Keratinocyte (primary cell): ENCODE measurements at regions not wholly inside any gene's neighbourhood (a gene's known extent, or its start where the extent isn't known, plus 50 kb on each side); places are given as distances from the start of the nearest gene placed in this dataset.
A peak's percentile ranks its signal among the peaks of the same experiment; 100 is the strongest.

ENCODE experiments used
- DNase-seq: peaks from one replicate; pipeline ENCODE4 v3.0.0-alpha.2; 2011; ENCODE audit warnings: low read depth, missing footprints, low spot score
- FAIRE-seq: peaks from 2 replicates; lab custom pipeline; 2011; peaks lifted over from hg19 to GRCh38; lab: Jason Lieb, UNC
- H2AFZ ChIP-seq: 2 replicates; pipeline ENCODE4 v1.6.0; 2012; ENCODE audit warnings: low read length, control low read depth, inconsistent platforms; ENCODE audit not compliant: control insufficient read depth
- H3K27ac ChIP-seq: 2 replicates; pipeline ENCODE4 v1.5.1; 2011; ENCODE audit warnings: low read length; ENCODE audit not compliant: control insufficient read depth, insufficient read depth
- H3K27me3 ChIP-seq: 3 replicates; pipeline ENCODE4 v1.6.0; 2011; ENCODE audit warnings: low read length; ENCODE audit not compliant: control insufficient read depth, insufficient read depth; ENCODE audit errors: extremely low read depth
- H3K36me3 ChIP-seq, 2 experiments: 2 replicates in 1 of 2; 3 replicates in 1 of 2; pipeline ENCODE4 v1.5.1; 2011; ENCODE audit warnings: low read length in 2 of 2, mild to moderate bottlenecking in 1 of 2; ENCODE audit not compliant: control insufficient read depth in 2 of 2, insufficient read depth in 2 of 2; ENCODE audit errors: extremely low read depth in 1 of 2
- H3K4me1 ChIP-seq: 3 replicates; pipeline ENCODE4 v1.5.1; 2011; ENCODE audit warnings: low read length; ENCODE audit not compliant: control insufficient read depth, insufficient read depth; ENCODE audit errors: extremely low read depth
- H3K4me2 ChIP-seq: 3 replicates; pipeline ENCODE4 v1.6.0; 2011; ENCODE audit warnings: low read depth, low read length; ENCODE audit not compliant: control insufficient read depth, insufficient read depth; ENCODE audit errors: extremely low read depth
- H3K4me3 ChIP-seq, 3 experiments: fragments of 200-600 bp in 1 of 3; sonication (generic) in 1 of 3; 2 replicates in 2 of 3; 3 replicates in 1 of 3; pipeline ENCODE4 v1.5.1; 2011 to 2016; ENCODE audit warnings: low read length in 3 of 3, mild to moderate bottlenecking in 3 of 3, control low read depth in 2 of 3, inconsistent platforms in 1 of 3, low read depth in 1 of 3, mixed read lengths in 1 of 3, mixed run types in 1 of 3, moderate library complexity in 1 of 3; ENCODE audit not compliant: control insufficient read depth in 2 of 3, insufficient read depth in 2 of 3; ENCODE audit errors: extremely low read depth in 1 of 3
- H3K79me2 ChIP-seq: 2 replicates; pipeline ENCODE4 v1.6.0; 2012; ENCODE audit warnings: low read length; ENCODE audit not compliant: control insufficient read depth, insufficient read depth
- H3K9ac ChIP-seq: 3 replicates; pipeline ENCODE4 v1.6.0; 2011; ENCODE audit warnings: low read length; ENCODE audit not compliant: control insufficient read depth, insufficient read depth; ENCODE audit errors: extremely low read depth
- H3K9me1 ChIP-seq: 3 replicates; pipeline ENCODE4 v1.6.0; 2011; ENCODE audit warnings: low read length; ENCODE audit not compliant: control insufficient read depth, insufficient read depth; ENCODE audit errors: extremely low read depth
- H3K9me3 ChIP-seq: 2 replicates; pipeline ENCODE4 v1.5.1; 2012; ENCODE audit warnings: low read depth, low read length; ENCODE audit not compliant: control insufficient read depth
- H4K20me1 ChIP-seq: 3 replicates; pipeline ENCODE4 v1.6.0; 2011; ENCODE audit warnings: low read length; ENCODE audit not compliant: control insufficient read depth, insufficient read depth; ENCODE audit errors: extremely low read depth
- CTCF ChIP-seq, 3 experiments: IDR thresholded peaks in 1 of 3; conservative IDR thresholded peaks in 1 of 3; optimal IDR thresholded peaks in 1 of 3; 2 replicates in 2 of 3; 3 replicates in 1 of 3; pipeline versions ENCODE3 to v1.5.1; 2011; ENCODE audit warnings: low read length in 3 of 3, mild to moderate bottlenecking in 3 of 3, moderate library complexity in 2 of 3, control low read depth in 1 of 3, inconsistent platforms in 1 of 3; ENCODE audit not compliant: insufficient read depth in 2 of 3; ENCODE audit errors: extremely low read depth in 1 of 3
- EZH2 ChIP-seq: IDR thresholded peaks from one replicate; pipeline ENCODE4 v1.6.1; 2012; ENCODE audit warnings: inconsistent platforms, mild to moderate bottlenecking, low read length, moderate library complexity
- dilution Hi-C: fragments of 300-500 bp; cut with MboI; formaldehyde crosslinking; loops from one replicate; pipeline ENCODE4 v1.7.0; 2020; ENCODE audit warnings: low sequenced_read_pairs; ENCODE audit not compliant: extremely low pct_ligation_motif_present

- H3K27me3 ChIP-seq, result no peaks in the 10 kb centered on the region
- dilution Hi-C loops, result no loop called here
- TF ChIP-seq EZH2, result no peak
- TF ChIP-seq CTCF (optimal IDR thresholded peaks at IDR 0.05 in 1 of 3, IDR thresholded peaks at IDR 0.05 in 1 of 3, conservative IDR thresholded peaks at IDR 0.05 in 1 of 3; ENCODE audit: extremely low read depth in 1 of 3, insufficient read depth in 2 of 3, low read length in 3 of 3), result peak in 1 of 3 experiments; percentile 16
- no peaks in the 10 kb centered on the region for H3K79me2 ChIP-seq
- no peak overlapping the region for H3K4me3 ChIP-seq
- FAIRE-seq, result no peak
- no peaks in the 10 kb centered on the region for H3K9me3 ChIP-seq
- H2AFZ ChIP-seq, result no peak overlapping the region
- no peak overlapping the region for H3K27ac ChIP-seq
- no peaks in the 10 kb centered on the region for H3K9me1 ChIP-seq
- DNase-seq, result no peak
- H4K20me1 ChIP-seq, result no peaks in the 10 kb centered on the region
- no peaks in the 10 kb centered on the region for H3K4me1 ChIP-seq
- no peak overlapping the region for H3K4me2 ChIP-seq
- no peaks in the 10 kb centered on the region for H3K36me3 ChIP-seq
- H3K9ac ChIP-seq, result no peak overlapping the region
These were observed 543.1 kb upstream of the RIOK2 start for GRCh38 chr5:97726106-97726505.

GRCh38 chr5:97728920-97729319, 545.9 kb upstream of the RIOK2 start:
- no peak for TF ChIP-seq EZH2
- no peak for TF ChIP-seq CTCF (optimal IDR thresholded peaks at IDR 0.05 in 1 of 3, IDR thresholded peaks at IDR 0.05 in 1 of 3, conservative IDR thresholded peaks at IDR 0.05 in 1 of 3; ENCODE audit: extremely low read depth in 1 of 3, insufficient read depth in 2 of 3, low read length in 3 of 3)
- Histone ChIP-seq H3K4me2 (no peak overlapping the region), H3K4me1 (no peaks in the 10 kb centered on the region), H3K9me3 (no peaks in the 10 kb centered on the region), H3K27me3 (no peaks in the 10 kb centered on the region), H3K9ac (no peak overlapping the region), H2AFZ (no peak overlapping the region), H4K20me1 (no peaks in the 10 kb centered on the region), H3K79me2 (no peaks in the 10 kb centered on the region), H3K4me3 (no peak overlapping the region), H3K9me1 (no peaks in the 10 kb centered on the region), H3K36me3 (no peaks in the 10 kb centered on the region), H3K27ac (no peak overlapping the region)
- dilution Hi-C loops, result no loop called here
- DNase-seq (no peak), FAIRE-seq (no peak)
